ENCODE measurements at regions not wholly inside any gene's neighbourhood (a gene's known extent, or its start where the extent isn't known, plus 50 kb on each side); places are given as distances from the start of the nearest gene placed in this dataset.

- H3K4me3 Mint-ChIP-seq: no peak overlapping the region
- ATAC-seq (no peak), DNase-seq (ENCODE audit: low spot score) (no peak)
- H3K36me3 Mint-ChIP-seq: no peaks in the 10 kb centered on the region
- H3K27ac Mint-ChIP-seq: no peak overlapping the region
- H3K4me1 Mint-ChIP-seq: peaks cover 13% of the 10 kb centered on the region
- peaks cover 10% of the 10 kb centered on the region for H3K9me3 Mint-ChIP-seq
- ChIA-PET POLR2A (no interaction called here), CTCF (no interaction called here)
- H3K27me3 Mint-ChIP-seq (ENCODE audit: low read depth): no peaks in the 10 kb centered on the region; the same call in 1 of the 2 replicates
- no peak for TF ChIP-seq SMAD4 (CRISPR knock-in tag; IDR thresholded peaks at IDR 0.05)
- no peak for TF ChIP-seq TEAD4 (CRISPR knock-in tag; IDR thresholded peaks at IDR 0.05)
- no peak for TF ChIP-seq ERG (CRISPR knock-in tag; IDR thresholded peaks at IDR 0.05)
- TF ChIP-seq, protein P1, sequence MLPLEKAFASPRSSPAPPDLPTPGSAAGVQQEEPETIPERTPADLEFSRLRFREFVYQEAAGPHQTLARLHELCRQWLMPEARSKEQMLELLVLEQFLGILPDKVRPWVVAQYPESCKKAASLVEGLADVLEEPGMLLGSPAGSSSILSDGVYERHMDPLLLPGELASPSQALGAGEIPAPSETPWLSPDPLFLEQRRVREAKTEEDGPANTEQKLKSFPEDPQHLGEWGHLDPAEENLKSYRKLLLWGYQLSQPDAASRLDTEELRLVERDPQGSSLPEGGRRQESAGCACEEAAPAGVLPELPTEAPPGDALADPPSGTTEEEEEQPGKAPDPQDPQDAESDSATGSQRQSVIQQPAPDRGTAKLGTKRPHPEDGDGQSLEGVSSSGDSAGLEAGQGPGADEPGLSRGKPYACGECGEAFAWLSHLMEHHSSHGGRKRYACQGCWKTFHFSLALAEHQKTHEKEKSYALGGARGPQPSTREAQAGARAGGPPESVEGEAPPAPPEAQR (CRISPR knock-in tag; IDR thresholded peaks at IDR 0.05): no peak
- no peak for TF ChIP-seq HMGXB4 (CRISPR knock-in tag; IDR thresholded peaks at IDR 0.05)
- no peak for TF ChIP-seq ZNF423 (CRISPR knock-in tag; IDR thresholded peaks at IDR 0.05)
- no peak for TF ChIP-seq ZNF232 (CRISPR knock-in tag; IDR thresholded peaks at IDR 0.05)
- TF ChIP-seq ZNF396 (CRISPR knock-in tag; IDR thresholded peaks at IDR 0.05; ENCODE audit: borderline replicate concordance): no peak
- no peak for TF ChIP-seq MXD4 (CRISPR knock-in tag; IDR thresholded peaks at IDR 0.05; ENCODE audit: borderline replicate concordance)
- TF ChIP-seq SOX15 (CRISPR knock-in tag; IDR thresholded peaks at IDR 0.05): no peak
- TF ChIP-seq ZNF532 (CRISPR knock-in tag; IDR thresholded peaks at IDR 0.05; ENCODE audit: borderline replicate concordance): no peak
- TF ChIP-seq, protein P2, sequence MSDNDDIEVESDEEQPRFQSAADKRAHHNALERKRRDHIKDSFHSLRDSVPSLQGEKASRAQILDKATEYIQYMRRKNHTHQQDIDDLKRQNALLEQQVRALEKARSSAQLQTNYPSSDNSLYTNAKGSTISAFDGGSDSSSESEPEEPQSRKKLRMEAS (CRISPR knock-in tag; IDR thresholded peaks at IDR 0.05): no peak
- no peak for TF ChIP-seq FOXK1 (CRISPR knock-in tag; IDR thresholded peaks at IDR 0.05)
- TF ChIP-seq SMAD3 (CRISPR knock-in tag; IDR thresholded peaks at IDR 0.05; ENCODE audit: borderline replicate concordance): no peak
- TF ChIP-seq, protein P3, sequence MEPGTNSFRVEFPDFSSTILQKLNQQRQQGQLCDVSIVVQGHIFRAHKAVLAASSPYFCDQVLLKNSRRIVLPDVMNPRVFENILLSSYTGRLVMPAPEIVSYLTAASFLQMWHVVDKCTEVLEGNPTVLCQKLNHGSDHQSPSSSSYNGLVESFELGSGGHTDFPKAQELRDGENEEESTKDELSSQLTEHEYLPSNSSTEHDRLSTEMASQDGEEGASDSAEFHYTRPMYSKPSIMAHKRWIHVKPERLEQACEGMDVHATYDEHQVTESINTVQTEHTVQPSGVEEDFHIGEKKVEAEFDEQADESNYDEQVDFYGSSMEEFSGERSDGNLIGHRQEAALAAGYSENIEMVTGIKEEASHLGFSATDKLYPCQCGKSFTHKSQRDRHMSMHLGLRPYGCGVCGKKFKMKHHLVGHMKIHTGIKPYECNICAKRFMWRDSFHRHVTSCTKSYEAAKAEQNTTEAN (CRISPR knock-in tag; IDR thresholded peaks at IDR 0.05): no peak
Observed at GRCh38 chr13:95470574-95471366, 81.8 kb upstream of the CLDN10 start.
